Middle frontal gyrus (tissue), 1 donor: ENCODE measurements at regions not wholly inside any gene's neighbourhood (a gene's known extent, or its start where the extent isn't known, plus 50 kb on each side); places are given as distances from the start of the nearest gene placed in this dataset.
"Not testable (repeated sequence)": the region's sequence is repeated elsewhere in the genome, so short reads cannot be mapped to it uniquely, and the experiment has no call there.

Source experiments
- DNase-seq: peaks from one replicate; pipeline ENCODE4 v3.0.0-alpha.2; 2015; ENCODE audit warnings: low spot score; ENCODE audit errors: extremely low spot score

- no peak for DNase-seq
These were observed 58.1 kb upstream of the DHRS4 start for GRCh38 chr14:23895480-23895879.

GRCh38 chr14:23896609-23897153, 56.9 kb upstream of the DHRS4 start:
- DNase-seq, result no peak

GRCh38 chr14:23897291-23897690, 56.3 kb upstream of the DHRS4 start:
- not testable (repeated sequence) for DNase-seq

GRCh38 chr14:23898359-23898758, 55.2 kb upstream of the DHRS4 start:
- DNase-seq, result not testable (repeated sequence)

GRCh38 chr14:23899788-23900187, 53.8 kb upstream of the DHRS4 start:
- no peak for DNase-seq

- no peak for DNase-seq
These were observed 50.1 kb upstream of the DHRS4 start for GRCh38 chr14:23903442-23903841.
